GM21723 (cell line): ENCODE measurements at regions not wholly inside any gene's neighbourhood (a gene's known extent, or its start where the extent isn't known, plus 50 kb on each side); places are given as distances from the start of the nearest gene placed in this dataset.

Source experiments
- ATAC-seq: cut with Tn5 transposase; IDR thresholded peaks from one replicate; pipeline ENCODE4 v1.9.1; 2021; ENCODE audit warnings: mild to moderate bottlenecking, moderate library complexity; ENCODE audit not compliant: unreplicated experiment

DNA sequence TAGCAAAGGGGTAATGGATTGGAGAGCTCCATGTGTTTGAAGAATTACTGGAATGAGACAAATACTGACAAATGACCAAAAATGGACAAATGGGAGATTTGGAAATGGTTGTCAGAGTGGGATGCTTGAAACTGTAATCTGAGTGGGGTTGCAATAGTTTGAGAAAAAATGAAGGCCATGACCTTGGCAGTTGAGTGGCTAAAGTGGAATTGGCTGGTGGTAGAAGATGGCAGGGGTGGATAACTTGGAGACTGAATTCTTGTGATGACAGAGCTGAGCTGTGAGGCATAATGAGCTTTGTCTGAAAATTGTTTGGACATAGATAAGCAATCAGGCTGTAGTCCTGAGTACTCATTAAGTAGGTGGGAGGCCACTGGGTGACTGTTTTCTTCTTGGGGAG is 222.5 kb upstream of the PRICKLE1 start:
- no peak for ATAC-seq

DNA sequence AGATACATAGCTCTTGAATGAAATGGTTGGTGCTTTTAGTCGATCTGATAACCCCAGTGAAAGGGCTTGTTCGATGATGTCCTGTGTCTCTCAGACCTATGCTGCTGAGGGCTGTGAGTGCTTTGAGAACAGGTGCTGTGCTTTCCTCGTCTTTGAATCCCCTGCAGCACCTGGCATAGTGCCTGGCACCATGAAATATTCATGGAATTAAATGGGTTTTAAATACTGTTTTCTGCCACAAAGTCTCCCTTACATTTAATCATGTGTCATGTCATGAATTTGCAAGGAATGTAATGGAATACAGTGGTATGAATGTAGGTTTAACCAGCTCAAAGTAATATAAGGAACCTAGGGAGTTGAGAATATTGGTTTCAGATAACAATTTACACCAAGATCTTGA is 220.5 kb upstream of the PRICKLE1 start:
- ATAC-seq: no peak

DNA sequence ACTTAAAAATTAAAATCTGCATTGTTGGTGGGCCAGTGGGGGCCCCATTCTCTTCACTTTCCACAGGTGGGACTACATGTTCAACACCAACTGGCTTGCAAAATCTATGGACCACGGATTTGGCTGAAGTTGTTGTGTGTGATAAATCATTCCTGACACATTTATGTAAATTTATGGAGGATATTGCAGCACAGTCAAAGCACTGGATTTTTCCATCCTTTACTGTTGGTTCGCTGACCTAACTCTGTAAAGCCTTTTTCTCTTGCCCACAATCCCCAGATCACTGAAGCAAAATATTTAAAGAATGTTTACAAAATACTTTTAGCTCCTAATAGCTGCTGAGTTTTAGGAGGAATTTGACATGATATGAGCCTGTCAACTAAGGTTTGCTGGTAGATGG is 219.7 kb upstream of the PRICKLE1 start:
- no peak for ATAC-seq

DNA sequence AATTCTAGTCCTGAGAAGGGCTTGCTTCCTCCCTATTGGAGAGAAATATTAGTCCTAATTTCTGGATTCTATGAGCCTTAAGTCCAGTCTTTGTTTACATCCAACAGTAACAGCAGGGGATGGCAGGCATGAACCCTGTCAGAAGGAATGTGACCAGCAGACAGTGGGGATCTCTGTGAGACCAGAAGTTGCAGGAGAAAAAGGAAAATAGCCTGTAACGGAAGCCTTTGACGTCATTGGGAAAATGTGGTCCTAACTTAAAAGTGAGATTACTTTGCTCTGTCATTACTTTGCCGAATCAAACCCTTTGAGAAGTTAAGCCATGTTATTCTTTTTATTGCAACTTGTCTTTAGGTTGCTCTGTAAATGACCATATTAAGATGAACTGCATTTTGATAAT is 218.2 kb upstream of the PRICKLE1 start:
- ATAC-seq: no peak

DNA sequence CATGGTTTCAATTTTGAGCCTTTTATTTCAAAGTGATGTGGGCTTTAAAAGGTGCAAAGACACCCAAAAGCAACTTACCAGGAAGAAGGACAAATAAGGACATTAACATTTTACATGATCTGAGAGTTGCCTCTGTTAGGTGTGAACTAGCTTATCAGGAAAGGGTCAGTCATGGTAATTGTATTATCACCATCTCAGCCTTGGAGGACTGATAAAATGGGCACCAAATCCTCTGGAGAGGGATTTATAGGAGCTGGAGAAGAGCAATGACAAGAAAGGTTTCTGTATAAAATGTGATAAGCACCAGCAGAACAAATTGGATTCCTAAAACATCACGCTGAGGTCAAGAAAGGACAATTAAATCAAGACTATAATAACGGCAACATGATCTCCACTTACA is 217.7 kb upstream of the PRICKLE1 start:
- ATAC-seq: no peak

DNA sequence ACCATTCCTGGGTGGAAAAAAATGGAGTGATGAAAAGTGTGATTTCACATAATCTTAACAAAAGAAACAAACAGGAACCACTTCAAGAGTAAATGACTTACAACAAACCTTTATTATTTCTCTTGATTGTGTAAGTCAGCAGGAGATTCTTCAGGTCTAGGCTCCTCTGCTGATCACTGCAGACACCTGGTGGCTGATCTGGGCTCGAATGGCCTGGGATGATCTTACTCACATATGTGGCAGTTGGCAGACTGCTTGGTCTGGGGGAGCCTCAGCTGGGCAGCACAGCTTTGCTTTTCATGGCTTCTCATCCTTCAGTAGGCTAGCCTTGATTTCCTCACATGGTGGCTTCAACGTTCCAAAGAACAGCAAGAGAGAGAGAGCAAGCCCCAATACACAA is 215.4 kb upstream of the PRICKLE1 start:
- no peak for ATAC-seq

DNA sequence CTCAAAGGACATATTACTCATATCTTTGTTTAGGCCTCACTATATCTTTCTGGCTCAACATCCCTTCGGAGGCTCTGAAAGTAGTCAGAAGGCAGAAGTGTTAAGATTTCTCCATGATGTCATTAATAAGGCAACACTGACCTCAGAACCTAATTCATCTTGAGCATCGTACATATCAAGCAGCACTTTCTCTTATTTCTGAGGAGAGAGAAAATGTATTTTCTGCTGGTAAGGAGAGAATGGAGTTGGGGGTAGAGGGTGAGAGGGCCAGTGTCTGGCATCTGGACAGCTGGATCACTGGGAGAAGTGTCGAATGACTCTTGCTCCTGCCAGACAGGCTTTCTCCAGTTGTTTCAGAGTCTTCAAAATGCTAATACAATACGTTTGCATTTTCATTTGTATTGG is 213.2 kb upstream of the PRICKLE1 start:
- ATAC-seq: no peak

DNA sequence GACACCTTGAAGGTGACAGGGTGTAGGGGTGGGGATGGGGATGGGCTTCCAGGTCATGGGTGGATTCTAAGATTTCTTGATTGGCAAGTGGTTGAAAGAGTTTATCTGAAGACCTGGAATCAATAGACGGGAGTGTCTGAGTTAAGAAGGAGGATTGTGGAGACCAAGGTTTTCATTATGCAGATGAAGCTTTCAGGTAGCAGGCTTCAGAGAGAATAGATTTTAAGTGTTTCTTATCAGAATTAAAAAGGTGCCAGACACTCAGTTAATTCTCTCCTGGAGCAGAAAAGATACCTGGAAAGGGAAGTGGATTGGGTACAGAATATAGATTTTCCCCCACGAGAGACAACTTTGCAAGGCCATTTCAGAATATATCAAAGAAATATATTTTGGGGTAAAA is 211.7 kb upstream of the PRICKLE1 start:
- no peak for ATAC-seq

DNA sequence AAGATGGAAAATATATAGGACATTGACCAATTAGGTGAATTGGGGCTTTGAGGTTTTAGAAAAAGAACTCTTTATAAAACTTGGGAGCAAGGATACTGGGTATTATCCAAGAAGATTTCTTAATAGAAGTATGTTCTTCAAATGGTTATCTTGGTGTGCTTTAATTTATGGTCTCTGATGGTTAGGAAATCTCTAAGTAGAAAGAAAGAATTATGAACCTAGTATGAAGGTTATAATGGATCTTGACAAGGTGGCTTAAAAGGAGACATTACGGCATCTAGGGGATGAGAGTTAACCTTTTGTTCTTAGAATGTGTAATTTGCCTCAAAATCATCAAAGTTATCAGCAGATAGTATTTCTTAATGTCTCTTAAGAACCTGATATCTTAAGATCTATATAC is 210.4 kb upstream of the PRICKLE1 start:
- ATAC-seq: no peak

DNA sequence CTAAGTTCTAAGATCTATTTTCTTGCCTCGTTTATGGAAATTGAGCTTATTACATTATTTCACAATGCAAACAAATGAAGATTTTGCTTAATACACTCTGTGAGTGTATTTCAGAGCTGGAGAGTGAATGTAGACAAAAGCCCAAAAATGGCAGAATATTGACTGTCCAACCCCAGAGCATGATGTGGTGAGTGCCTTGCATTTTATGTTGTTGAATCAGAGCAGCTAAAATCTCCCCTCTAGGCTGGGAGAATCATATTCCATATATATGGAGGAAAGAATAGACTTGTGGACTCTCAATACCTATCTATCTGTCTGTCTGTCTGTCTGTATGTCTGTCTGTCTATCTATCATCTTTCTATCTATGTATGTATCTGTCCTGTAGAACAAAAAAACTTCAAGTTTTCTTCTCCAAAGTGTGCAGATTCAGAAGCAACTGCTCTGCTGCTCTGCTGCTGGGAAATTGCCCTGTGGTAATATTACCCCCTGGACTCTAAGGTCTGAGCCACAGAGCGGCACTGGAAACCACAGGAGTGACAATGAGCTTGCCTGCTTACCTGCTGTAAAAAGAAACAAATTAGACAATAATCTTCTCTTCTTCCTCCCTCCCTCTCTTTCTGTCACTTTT is 209.4 kb upstream of the PRICKLE1 start:
- ATAC-seq: no peak

DNA sequence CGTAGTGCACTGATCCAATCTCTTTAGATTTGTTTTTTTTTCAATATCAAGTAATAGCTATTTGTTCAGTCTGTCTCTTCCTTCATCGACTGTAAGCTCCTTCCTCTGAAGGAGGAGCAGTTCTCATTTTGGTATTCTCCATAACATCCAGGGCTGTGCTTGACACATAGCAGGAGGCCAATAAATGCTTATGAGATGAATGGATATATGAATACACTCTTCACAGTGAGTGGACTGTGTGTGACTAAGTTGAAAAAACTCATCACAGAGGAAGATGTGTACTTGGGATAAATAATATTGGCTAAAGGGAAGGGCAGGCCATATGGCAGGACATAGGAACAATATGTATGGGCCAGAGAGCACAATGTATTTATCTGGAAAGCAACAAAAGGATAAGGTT is 205.3 kb upstream of the PRICKLE1 start:
- no peak for ATAC-seq

DNA sequence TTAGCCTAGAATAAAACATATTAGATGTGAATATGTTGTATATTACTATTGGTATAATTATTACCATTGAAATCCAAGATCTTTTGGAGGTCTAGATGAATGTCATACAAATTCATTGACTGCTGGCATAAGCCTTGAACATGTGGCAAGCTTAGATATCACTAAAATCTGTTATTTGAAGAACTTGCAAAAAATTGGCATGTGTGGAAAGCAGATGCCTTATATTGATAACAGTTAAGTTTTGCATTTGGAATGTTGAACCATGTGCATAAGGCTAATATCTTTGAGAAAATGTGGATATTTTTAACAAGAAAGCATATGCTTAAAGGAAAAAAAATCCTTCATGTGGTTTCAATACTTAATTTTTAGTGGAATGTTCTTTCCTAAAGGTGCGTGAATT is 203.6 kb upstream of the PRICKLE1 start:
- ATAC-seq: no peak

DNA sequence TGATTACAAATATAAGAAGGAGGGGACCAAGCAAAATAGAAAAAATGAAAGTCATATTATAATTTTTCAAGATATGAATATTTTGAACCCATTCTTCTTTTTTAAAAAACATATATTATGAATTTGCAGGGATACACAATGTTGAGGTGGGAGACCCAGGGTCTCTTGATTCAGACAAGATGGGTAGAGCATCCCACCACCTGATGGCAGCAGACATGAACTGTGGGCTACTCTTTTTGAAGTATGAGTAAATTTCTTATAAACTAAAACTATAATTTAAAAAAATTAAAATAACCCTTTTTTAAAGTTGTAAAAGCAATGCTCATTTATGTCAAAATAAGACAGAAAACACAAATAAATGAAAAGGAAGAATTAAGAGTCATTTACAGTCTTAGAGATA is 202.7 kb upstream of the PRICKLE1 start:
- no peak for ATAC-seq

DNA sequence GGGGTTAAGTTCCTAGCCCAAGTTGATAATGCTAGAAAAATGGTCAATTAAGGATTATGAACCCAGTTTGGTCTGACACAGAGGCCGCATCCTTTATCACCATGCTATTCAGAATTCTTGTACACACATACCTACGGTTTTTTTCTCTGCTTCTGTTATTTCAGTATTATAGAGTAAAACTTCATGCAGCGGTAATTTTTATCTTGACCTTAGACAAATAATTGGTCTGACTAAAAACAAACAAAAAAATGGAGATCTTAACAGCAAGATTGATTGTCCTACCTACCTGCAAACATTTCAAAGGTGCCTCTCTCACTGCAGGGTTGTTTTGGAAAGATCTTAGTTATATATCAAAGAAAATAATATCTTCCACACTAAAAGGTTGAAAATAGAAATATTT is 201.9 kb upstream of the PRICKLE1 start:
- no peak for ATAC-seq

DNA sequence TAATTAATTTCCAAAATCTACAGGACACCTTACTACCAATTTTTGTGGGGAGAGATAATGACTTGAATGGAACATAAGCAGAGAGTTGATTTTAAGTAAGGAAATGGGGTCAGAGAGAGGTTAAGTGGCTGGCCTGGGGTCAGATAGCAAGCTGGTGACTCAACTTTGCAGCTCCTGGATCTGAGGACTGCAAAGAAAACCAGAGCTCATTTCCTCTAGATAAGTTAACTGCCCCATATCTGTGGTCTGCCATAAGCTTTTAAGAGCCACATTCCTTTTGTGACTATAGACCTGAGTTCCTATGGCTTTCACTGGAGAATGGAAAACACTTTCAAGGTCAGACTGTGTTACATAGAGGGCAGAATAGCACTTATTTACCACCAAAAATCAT is 201.2 kb upstream of the PRICKLE1 start:
- no peak for ATAC-seq

DNA sequence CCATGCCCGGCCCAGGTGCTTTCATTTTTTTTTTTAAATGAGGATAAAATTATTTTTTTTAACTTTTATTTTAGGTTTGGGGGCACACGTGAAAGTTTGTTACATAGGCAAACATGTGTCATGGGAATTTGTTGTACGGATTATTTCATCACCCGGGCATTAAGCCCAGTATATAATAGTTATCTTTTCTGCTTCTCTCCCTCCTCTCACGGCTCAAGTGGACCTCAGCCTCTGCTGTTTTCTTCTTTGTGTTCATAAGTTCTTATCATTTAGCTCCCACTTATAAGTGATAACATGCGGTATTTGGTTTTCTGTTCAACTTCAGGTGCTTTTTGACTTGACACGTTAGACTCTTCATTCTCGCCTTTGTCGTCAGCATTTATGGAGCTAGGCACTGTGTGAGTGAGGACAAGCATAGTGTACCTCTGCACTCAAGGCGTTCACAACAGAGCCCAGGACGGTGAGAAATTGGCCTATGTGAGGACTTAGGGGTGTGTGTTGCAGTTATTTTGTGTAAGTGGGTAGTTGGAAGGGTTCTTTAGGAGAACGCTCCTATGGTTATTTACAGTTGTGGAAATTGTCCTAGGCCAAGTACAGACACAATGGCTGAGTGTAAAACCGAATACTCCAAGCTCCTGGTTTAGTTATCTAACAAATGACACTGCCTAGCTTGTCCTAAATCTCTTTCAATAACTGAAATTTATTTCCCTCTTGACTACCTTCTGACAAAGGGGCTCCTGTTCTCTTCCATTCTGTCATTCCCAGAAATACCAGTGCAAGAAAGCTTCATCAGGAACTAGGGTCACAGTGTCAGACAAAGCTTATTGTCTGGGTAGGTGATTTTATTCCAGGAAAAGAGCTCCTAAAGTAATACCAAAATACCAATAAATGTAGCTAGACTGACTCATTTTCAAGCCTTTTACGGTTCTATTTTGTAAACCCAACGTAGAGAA is 200.5 kb upstream of the PRICKLE1 start:
- no peak for ATAC-seq

DNA sequence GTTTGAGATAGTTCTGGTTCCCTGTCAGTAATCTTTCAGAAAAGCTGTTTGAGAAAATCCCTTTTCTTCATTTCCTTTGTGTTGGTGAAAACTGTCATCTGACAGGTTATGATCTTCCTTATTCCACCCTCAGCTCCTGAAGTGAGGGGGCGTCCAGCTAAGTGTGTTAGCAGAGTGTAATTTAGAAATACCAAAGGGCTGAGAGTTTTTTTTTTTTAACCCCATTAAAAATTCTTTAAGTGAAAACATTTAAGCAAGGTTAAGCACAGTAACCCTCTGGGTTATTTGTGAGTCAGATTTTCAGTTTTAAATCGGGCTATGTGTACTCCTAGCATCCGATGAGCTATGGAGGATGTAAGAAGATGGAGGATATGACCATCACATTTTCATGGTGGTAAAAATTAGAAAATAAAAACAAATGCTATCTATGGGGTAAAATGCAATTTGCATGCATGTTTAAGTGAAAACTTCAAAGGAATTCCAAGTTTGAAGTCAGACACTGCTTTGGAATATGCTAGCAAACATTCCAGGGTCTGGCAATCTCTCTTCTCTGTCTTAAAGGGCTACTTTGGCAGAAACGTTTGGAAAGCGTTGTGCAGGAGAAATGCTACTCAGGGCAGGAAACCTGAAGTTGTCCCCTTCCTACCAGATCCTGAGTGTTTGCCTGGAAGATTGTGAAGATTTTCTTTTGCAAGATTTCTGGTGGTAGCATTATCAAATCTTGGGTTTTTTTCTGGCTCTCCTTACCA is 197.0 kb upstream of the PRICKLE1 start:
- ATAC-seq: no peak

DNA sequence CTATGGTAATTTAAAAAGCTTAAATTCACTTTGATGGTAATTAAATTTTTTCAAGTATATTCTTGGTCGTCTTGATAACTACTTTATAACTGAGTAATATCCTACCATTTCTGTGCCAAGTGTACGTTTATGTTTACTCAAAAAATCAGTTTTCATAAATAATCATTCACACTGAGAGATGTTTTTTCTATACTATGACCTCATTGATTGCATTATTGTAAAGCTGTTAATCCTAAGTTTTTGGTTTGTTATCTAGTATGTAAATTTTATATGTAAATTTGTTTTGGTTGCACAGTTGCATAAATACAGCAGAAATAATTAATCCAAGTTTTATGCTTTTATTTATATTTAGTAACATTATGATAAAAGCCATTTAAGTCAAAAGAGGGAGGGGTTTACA is 196.4 kb upstream of the PRICKLE1 start:
- no peak for ATAC-seq

DNA sequence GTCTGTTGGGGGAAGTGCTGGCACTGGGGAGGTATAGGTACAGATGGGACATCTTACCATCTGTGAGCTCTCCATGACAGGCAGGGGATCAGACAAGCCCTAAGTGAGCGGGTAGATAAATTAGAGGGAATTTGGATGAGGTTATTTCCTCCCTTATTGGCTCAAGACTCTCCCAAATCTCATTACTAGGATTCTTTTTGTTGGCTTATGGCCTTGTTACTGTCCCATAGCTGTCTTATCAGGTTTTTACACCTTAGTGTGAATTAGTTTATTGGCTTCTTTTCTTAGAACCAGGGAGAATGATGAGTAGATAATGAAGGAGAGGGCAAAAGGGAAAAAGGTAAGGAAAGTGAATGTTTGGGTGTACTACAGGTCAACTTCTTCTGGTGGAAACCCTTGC is 191.1 kb upstream of the PRICKLE1 start:
- no peak for ATAC-seq

DNA sequence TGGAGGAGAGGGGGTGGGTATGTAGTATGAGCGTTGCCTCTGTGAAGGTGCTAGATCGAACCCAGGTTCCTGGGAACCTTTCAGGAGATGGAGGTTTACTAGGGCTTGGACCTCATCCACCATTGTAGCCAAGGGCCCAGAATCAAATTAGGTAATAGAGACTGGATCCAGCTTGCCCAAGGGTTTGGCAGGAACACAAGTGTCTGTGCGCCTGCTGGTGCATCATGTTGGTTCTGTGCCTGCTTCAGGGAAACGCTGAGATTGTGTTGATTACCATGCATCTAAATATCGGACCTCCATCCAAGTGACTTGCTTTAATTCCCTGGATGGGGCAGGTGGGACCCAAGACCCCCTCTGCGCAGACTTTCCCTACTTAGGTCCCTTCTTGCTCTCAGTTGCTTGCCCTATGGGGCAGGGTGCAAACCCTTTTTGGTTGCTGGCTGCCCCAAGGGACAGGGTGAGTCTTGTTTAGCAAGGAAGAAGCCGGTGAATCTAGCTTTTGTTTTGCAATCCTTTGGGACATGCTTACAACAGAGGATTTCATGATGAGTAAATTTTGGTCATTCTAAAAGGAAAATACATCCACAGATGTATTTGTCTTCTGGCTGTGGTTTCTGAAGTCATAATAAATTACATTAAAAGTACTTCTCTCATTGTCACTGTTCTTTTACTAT is 189.8 kb upstream of the PRICKLE1 start:
- no peak for ATAC-seq

DNA sequence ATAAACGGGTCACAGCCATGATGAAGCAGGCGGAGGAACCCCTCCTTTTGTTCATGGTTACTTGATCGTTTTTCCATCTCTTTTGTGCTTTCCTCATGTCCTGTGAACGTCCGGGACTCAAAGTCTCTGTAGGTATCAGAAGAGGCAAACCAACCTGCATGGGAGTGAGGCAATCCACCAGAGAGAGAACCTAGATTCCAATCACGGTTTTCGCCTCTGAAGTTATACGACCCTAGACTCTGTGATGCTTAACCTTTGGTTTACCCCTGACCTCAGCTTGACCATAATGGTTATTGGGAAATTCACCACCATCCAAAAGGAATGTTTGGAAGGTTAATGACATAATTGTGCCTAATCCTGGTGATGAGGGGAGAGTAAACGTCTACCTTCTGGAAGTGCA is 186.8 kb upstream of the PRICKLE1 start:
- ATAC-seq: no peak
